Lower lobe of right lung (tissue), 2 donors: ENCODE measurements at regions not wholly inside any gene's neighbourhood (a gene's known extent, or its start where the extent isn't known, plus 50 kb on each side); places are given as distances from the start of the nearest gene placed in this dataset.

ENCODE experiments used
- ATAC-seq, 2 donors: fragments of 200-7000 bp; cut with Tn5 transposase; one replicate each; pipeline ENCODE4 v1.9.1; 2020 to 2022; ENCODE audit warnings: mild to moderate bottlenecking in 2 of 2, moderate library complexity in 2 of 2
- DNase-seq: peaks from one replicate; pipeline ENCODE4 v3.0.0-alpha.2; 2020
- H3K27ac ChIP-seq: fragments of 200-600 bp; one replicate; pipeline ENCODE4 v1.8.0; 2022
- H3K27me3 ChIP-seq: fragments of 200-600 bp; one replicate; pipeline ENCODE4 v1.8.0; 2022; ENCODE audit warnings: low read depth
- H3K36me3 ChIP-seq: fragments of 200-600 bp; one replicate; pipeline ENCODE4 v1.8.0; 2022; ENCODE audit warnings: mild to moderate bottlenecking
- H3K4me1 ChIP-seq: fragments of 200-600 bp; one replicate; pipeline ENCODE4 v1.8.0; 2022
- H3K4me3 ChIP-seq: fragments of 200-600 bp; one replicate; pipeline ENCODE4 v1.8.0; 2022; ENCODE audit warnings: mild to moderate bottlenecking
- H3K9me3 ChIP-seq: fragments of 200-600 bp; one replicate; pipeline ENCODE4 v1.8.0; 2022
- CTCF ChIP-seq: fragments of 200-600 bp; IDR thresholded peaks from one replicate; pipeline ENCODE4 v1.8.0; 2022; ENCODE audit warnings: antibody characterized with exemption, mild to moderate bottlenecking
- intact Hi-C: fragments of 100-400 bp; cut with DNase I; formaldehyde crosslinking; loops from one replicate; pipeline ENCODE4 v1.11.0; 2022
- donor health status: DM: no; HTN: yes; CAD: no; lungs with severe emphysema.

GRCh38 chr15:77720655-77721054 lies 87.9 kb upstream of the LINGO1 start:
- Histone ChIP-seq H3K36me3 (no peaks in the 10 kb centered on the region), H3K9me3 (no peaks in the 10 kb centered on the region), H3K27me3 (peaks cover 31% of the 10 kb centered on the region), H3K4me3 (no peak overlapping the region), H3K27ac (no peak overlapping the region), H3K4me1 (no peaks in the 10 kb centered on the region)
- intact Hi-C loops = no loop called here
- DNase-seq (no peak), ATAC-seq (no peak)
- no peak for TF ChIP-seq CTCF

- Histone ChIP-seq H3K4me1 (no peaks in the 10 kb centered on the region), H3K4me3 (no peak overlapping the region), H3K36me3 (no peaks in the 10 kb centered on the region), H3K27me3 (peaks cover 36% of the 10 kb centered on the region), H3K27ac (no peak overlapping the region), H3K9me3 (no peaks in the 10 kb centered on the region)
- DNase-seq = no peak
- no peak for TF ChIP-seq CTCF
- intact Hi-C loops = no loop called here
- ATAC-seq = no peak
Measured at GRCh38 chr15:77720173-77720572, 87.5 kb upstream of the LINGO1 start.

DNA sequence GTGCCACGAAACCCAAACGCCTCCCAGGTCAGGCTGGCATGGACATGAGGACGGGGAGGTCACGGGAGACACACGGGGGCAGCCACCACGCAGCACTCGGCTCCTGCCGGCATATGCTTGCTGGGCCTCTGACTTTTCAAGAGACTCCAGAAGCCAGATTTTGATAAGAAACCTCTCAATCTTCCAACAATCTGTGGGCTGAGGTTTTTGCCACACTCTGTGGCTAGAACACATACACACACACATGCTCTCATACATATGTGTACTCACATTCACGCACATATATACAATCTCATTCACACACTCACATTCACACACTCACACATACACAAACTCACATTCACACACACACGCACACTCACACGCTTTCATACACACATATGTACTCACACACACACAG lies 86.7 kb upstream of the LINGO1 start:
- no peak overlapping the region for H3K27ac ChIP-seq
- no peak overlapping the region for H3K4me3 ChIP-seq
- no peaks in the 10 kb centered on the region for H3K36me3 ChIP-seq
- H3K4me1 ChIP-seq = no peaks in the 10 kb centered on the region
- no peaks in the 10 kb centered on the region for H3K9me3 ChIP-seq
- DNase-seq (no peak), ATAC-seq (no peak)
- intact Hi-C loops = no loop called here
- H3K27me3 ChIP-seq = peaks cover 39% of the 10 kb centered on the region
- TF ChIP-seq CTCF = no peak

DNA sequence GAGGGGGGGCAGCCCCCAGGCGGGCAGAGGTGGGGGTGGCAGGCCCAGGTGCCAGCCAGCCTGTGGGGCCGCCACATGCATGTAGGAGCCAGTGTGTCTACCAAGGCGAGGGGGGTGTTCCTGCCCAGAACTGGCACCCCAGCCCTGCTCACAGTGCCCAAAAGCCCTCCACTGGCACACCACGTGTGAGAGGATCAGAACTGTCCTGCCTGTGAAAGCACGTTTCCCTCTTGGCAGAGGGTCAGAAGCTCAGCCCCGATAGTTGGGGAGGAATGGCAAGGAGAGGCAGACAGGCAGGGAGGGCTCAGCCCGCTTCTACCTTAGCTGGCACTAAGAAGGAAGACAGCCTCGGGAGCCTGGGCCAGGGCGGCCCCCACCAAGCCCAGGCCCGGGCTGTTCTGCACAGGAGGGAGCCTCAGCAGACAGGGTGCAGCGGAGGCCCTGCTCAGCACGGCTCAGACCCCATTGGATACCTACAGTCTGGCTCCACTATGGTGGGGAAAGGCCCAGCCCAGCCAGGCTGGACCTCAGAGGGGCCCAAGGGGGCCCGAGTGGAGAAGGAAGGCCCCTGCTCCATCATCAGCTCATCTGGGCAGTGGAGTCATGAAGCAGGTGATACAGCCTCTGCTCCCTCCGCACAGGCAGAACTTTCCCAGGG lies 84.8 kb upstream of the LINGO1 start:
- intact Hi-C loops = no loop called here
- peaks cover 41% of the 10 kb centered on the region for H3K27me3 ChIP-seq
- ATAC-seq = no peak

GRCh38 chr15:77716632-77717332 lies 84.1 kb upstream of the LINGO1 start:
- ATAC-seq = no peak
- no peaks in the 10 kb centered on the region for H3K36me3 ChIP-seq
- DNase-seq = no peak
- TF ChIP-seq CTCF = no peak
- intact Hi-C loops = no loop called here
- no peaks in the 10 kb centered on the region for H3K4me1 ChIP-seq
- no peak overlapping the region for H3K27ac ChIP-seq
- H3K9me3 ChIP-seq = no peaks in the 10 kb centered on the region
- peaks cover 41% of the 10 kb centered on the region for H3K27me3 ChIP-seq
- H3K4me3 ChIP-seq = no peak overlapping the region

More for the DNA sequence above, 84.8 kb upstream of the LINGO1 start:
- no peak for DNase-seq
- no peaks in the 10 kb centered on the region for H3K4me1 ChIP-seq
- TF ChIP-seq CTCF = no peak
- no peak overlapping the region for H3K4me3 ChIP-seq
- no peaks in the 10 kb centered on the region for H3K36me3 ChIP-seq
- no peaks in the 10 kb centered on the region for H3K9me3 ChIP-seq
- H3K27ac ChIP-seq = no peak overlapping the region
